Spleen (tissue), 11 donors: ENCODE measurements at regions not wholly inside any gene's neighbourhood (a gene's known extent, or its start where the extent isn't known, plus 50 kb on each side); places are given as distances from the start of the nearest gene placed in this dataset.

Experiments used
- DNase-seq: peaks from one replicate; pipeline ENCODE4 v3.0.0-alpha.2; 2020
- H3K27ac ChIP-seq, 8 donors: fragments of 200-600 bp; sonication (generic) in 7 of 8; 1 replicate in 4 of 8; 2 replicates in 4 of 8; pipeline versions ENCODE4 v1.5.0 to v1.8.0; 2016 to 2021; ENCODE audit warnings: inconsistent platforms in 4 of 8, mild to moderate bottlenecking in 4 of 8, moderate library complexity in 1 of 8
- H3K27me3 ChIP-seq, 7 donors: fragments of 200-600 bp; sonication (generic) in 6 of 7; replicated peaks in 1 of 7; 1 replicate in 4 of 7; 2 replicates in 3 of 7; pipeline versions ENCODE4 v1.5.0 to v1.8.0; 2016 to 2021; ENCODE audit warnings: inconsistent platforms in 3 of 7, mild to moderate bottlenecking in 1 of 7
- H3K36me3 ChIP-seq, 6 donors: fragments of 200-600 bp; sonication (generic) in 5 of 6; 1 replicate in 4 of 6; 2 replicates in 2 of 6; pipeline versions ENCODE4 v1.5.0 to v1.8.0; 2016 to 2021; ENCODE audit warnings: inconsistent platforms in 2 of 6
- H3K4me1 ChIP-seq, 6 donors: fragments of 200-600 bp; sonication (generic) in 5 of 6; 1 replicate in 3 of 6; 2 replicates in 3 of 6; pipeline versions ENCODE4 v1.5.0 to v1.8.0; 2016 to 2021; ENCODE audit warnings: inconsistent platforms in 3 of 6
- H3K4me3 ChIP-seq, 8 donors: fragments of 200-600 bp; sonication (generic) in 7 of 8; 1 replicate in 4 of 8; 2 replicates in 4 of 8; pipeline versions ENCODE4 v1.5.0 to v1.8.0; 2016 to 2021; ENCODE audit warnings: inconsistent platforms in 4 of 8, mild to moderate bottlenecking in 4 of 8, moderate library complexity in 2 of 8
- H3K9me3 ChIP-seq, 8 donors: fragments of 200-600 bp; sonication (generic) in 7 of 8; 1 replicate in 4 of 8; 2 replicates in 4 of 8; pipeline versions ENCODE4 v1.5.0 to v1.8.0; 2016 to 2021; ENCODE audit warnings: inconsistent platforms in 4 of 8
- CTCF ChIP-seq, 11 experiments: fragments of 200-600 bp in 7 of 11; fragments of 450-650 bp in 4 of 11; sonication (generic) in 4 of 11; IDR thresholded peaks in 8 of 11; conservative IDR thresholded peaks in 3 of 11; 1 replicate in 7 of 11; 2 replicates in 4 of 11; pipeline versions ENCODE4 v1.4.0 to v1.8.0; 2016 to 2021; ENCODE audit warnings: antibody characterized with exemption in 11 of 11, inconsistent platforms in 4 of 11, mild to moderate bottlenecking in 1 of 11
- POLR2A ChIP-seq, 3 donors: fragments of 450-650 bp; IDR thresholded peaks; one replicate each; pipeline ENCODE4 v1.5.1; 2017; ENCODE audit warnings: antibody characterized with exemption in 3 of 3, mild to moderate bottlenecking in 1 of 3
- POLR2AphosphoS5 ChIP-seq, 3 donors: sonication (generic); formaldehyde crosslinking; IDR thresholded peaks; one replicate each; pipeline ENCODE4 v1.5.1; 2017; ENCODE audit warnings: antibody characterized with exemption in 3 of 3
- WGBS, 5 donors: extraction: QIAGEN DNeasy Blood & Tissue Kit in 3 of 5; methylation state at CpG; one replicate each; pipeline versions ENCODE4 v1.1.5 to v1.1.7; 2013 to 2018; 5-methylcytosine and 5-hydroxymethylcytosine counted together
- intact Hi-C: fragments of 100-400 bp; cut with DNase I; formaldehyde crosslinking; loops from one replicate; pipeline ENCODE4 v1.15.0; 2023; ENCODE audit warnings: low total_unique reads
- donor health status: healthy with polysubstance abuse.
- donor health status: DM: no; HTN: no; CAD: no; lungs with moderate emphysema.
- donor health status: DM: no; HTN: no; CAD: no.
- donor health status: Bipolar disorder and iron deficiency.
- donor health status: healthy.
- donor health status: DM: no; HTN: no; CAD: no.
- donor health status: DM: yes; HTN: yes; CAD: no.

DNA sequence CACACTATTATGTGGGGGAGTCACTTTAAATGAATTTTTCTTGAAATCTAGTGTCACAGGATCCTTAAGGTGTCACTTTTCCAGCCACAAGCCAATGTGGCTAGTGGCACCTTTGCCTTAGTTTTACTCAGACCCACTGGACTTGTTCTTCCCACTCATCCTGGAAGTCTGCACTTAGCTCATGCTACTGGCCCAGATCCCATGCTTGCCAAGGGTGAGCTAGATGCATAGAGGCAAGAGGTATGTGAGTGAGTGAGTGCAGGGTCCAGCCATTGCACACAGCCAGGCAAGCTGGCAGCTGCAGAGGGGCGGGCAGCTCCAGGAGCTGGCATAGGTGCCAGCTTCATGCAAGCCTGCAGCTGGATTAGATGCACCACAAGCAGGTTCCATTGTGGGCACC lies 81.0 kb downstream of the CGGBP1 start:
- Histone ChIP-seq H3K9me3 (peaks cover 0 to 16% (median 12%) of the 10 kb centered on the region in 8 donors), H3K4me3 (no peak overlapping the region), H3K4me1 (no peaks in the 10 kb centered on the region), H3K27me3 (no peaks in the 10 kb centered on the region), H3K36me3 (no peaks in the 10 kb centered on the region), H3K27ac (no peak overlapping the region)
- 86 to 91% (median 89%) methylated on average over 1 of the region's 1 CpG for WGBS, 5 donors
- no peak for TF ChIP-seq CTCF (IDR thresholded peaks at IDR 0.05 in 8 of 11, conservative IDR thresholded peaks at IDR 0.05 in 3 of 11)
- TF ChIP-seq POLR2A (IDR thresholded peaks at IDR 0.05), result no peak
- TF ChIP-seq POLR2AphosphoS5 (IDR thresholded peaks at IDR 0.05), result no peak
- intact Hi-C loops, result no loop called here
- DNase-seq, result no peak

DNA sequence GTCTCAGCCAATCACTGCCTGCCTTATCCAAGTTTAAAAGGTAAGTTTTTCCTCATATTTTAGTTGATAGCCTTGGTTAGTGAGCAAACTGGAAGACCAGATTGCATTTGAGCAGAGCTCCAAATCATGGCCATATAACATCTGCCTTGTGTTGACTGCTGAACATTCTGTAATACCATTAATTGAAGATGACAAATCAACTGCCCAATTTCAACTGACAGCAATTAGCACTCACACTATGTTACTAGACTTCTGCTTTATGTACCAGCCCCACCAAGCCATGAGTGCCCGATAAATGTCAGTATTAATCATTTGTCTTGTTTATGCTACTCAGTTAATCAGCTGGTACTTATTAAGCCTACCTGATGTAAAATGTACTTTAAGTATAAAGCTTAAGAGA lies 83.1 kb downstream of the CGGBP1 start:
- Histone ChIP-seq H3K27ac (no peak overlapping the region), H3K4me1 (no peaks in the 10 kb centered on the region), H3K4me3 (no peak overlapping the region), H3K9me3 (peaks cover 0 to 16% (median 12%) of the 10 kb centered on the region in 8 donors), H3K27me3 (no peaks in the 10 kb centered on the region), H3K36me3 (no peaks in the 10 kb centered on the region)
- no peak for TF ChIP-seq CTCF (IDR thresholded peaks at IDR 0.05 in 8 of 11, conservative IDR thresholded peaks at IDR 0.05 in 3 of 11)
- no peak for TF ChIP-seq POLR2AphosphoS5 (IDR thresholded peaks at IDR 0.05)
- no peak for TF ChIP-seq POLR2A (IDR thresholded peaks at IDR 0.05)
- intact Hi-C loops, result no loop called here
- DNase-seq, result no peak
- WGBS, 5 donors, result 76 to 93% (median 87%) methylated on average over 1 of the region's 1 CpG

- 73 to 88% (median 83%) methylated on average over 5 of the region's 5 CpGs for WGBS, 5 donors
- no peak for TF ChIP-seq POLR2AphosphoS5 (IDR thresholded peaks at IDR 0.05)
- TF ChIP-seq POLR2A (IDR thresholded peaks at IDR 0.05), result no peak
- TF ChIP-seq CTCF (IDR thresholded peaks at IDR 0.05 in 8 of 11, conservative IDR thresholded peaks at IDR 0.05 in 3 of 11), result no peak
- Histone ChIP-seq H3K4me3 (no peak overlapping the region), H3K4me1 (no peaks in the 10 kb centered on the region), H3K36me3 (no peaks in the 10 kb centered on the region), H3K27ac (no peak overlapping the region), H3K27me3 (no peaks in the 10 kb centered on the region), H3K9me3 (peaks cover 0 to 2% (median 0%) of the 10 kb centered on the region in 8 donors)
- intact Hi-C loops, result no loop called here
- DNase-seq, result no peak
These were observed 84.9 kb downstream of the CGGBP1 start for GRCh38 chr3:87973906-87974305.

GRCh38 chr3:87969620-87970019 lies 89.2 kb downstream of the CGGBP1 start:
- peaks cover 0 to 8% (median 0%) of the 10 kb centered on the region in 8 donors for H3K9me3 ChIP-seq
- H3K27me3 ChIP-seq, result no peaks in the 10 kb centered on the region
- H3K4me1 ChIP-seq, result no peaks in the 10 kb centered on the region
- intact Hi-C loops, result no loop called here
- DNase-seq, result no peak
- no peaks in the 10 kb centered on the region for H3K36me3 ChIP-seq
- H3K27ac ChIP-seq, result no peak overlapping the region
- WGBS, 5 donors, result 67 to 86% (median 81%) methylated on average over 2 of the region's 2 CpGs
- TF ChIP-seq POLR2A (IDR thresholded peaks at IDR 0.05) (no peak), POLR2AphosphoS5 (IDR thresholded peaks at IDR 0.05) (no peak), CTCF (IDR thresholded peaks at IDR 0.05 in 8 of 11, conservative IDR thresholded peaks at IDR 0.05 in 3 of 11) (no peak)
- H3K4me3 ChIP-seq, result no peak overlapping the region
